Muscle layer of duodenum (tissue), 2 donors: ENCODE measurements at regions not wholly inside any gene's neighbourhood (a gene's known extent, or its start where the extent isn't known, plus 50 kb on each side); places are given as distances from the start of the nearest gene placed in this dataset.

Source experiments
- H3K27ac ChIP-seq: one replicate; pipeline ENCODE4 v1.7.0; 2013; ENCODE audit warnings: mild to moderate bottlenecking, low read length
- H3K27me3 ChIP-seq: one replicate; pipeline ENCODE4 v1.7.0; 2013; ENCODE audit warnings: low read depth, mild to moderate bottlenecking, control low read depth, low read length
- H3K36me3 ChIP-seq, 2 donors: one replicate each; pipeline ENCODE4 v1.7.0; 2013; ENCODE audit warnings: low read length in 2 of 2, control low read depth in 1 of 2, mild to moderate bottlenecking in 1 of 2; ENCODE audit not compliant: insufficient read depth in 2 of 2, control insufficient read depth in 1 of 2
- H3K4me1 ChIP-seq, 2 donors: one replicate each; pipeline ENCODE4 v1.7.0; 2013; ENCODE audit warnings: low read length in 2 of 2, mild to moderate bottlenecking in 2 of 2, control low read depth in 1 of 2, moderate library complexity in 1 of 2; ENCODE audit not compliant: insufficient read depth in 2 of 2, control insufficient read depth in 1 of 2
- H3K4me3 ChIP-seq, 2 donors: one replicate each; pipeline ENCODE4 v1.7.0; 2013; ENCODE audit warnings: low read length in 2 of 2, low read depth in 1 of 2, mild to moderate bottlenecking in 1 of 2
- H3K9me3 ChIP-seq, 2 donors: one replicate each; pipeline ENCODE4 v1.7.0; 2013; ENCODE audit warnings: low read length in 2 of 2, control low read depth in 1 of 2, mild to moderate bottlenecking in 1 of 2; ENCODE audit not compliant: control insufficient read depth in 1 of 2
- donor health status: healthy.

GRCh38 chr2:5791371-5791770, 99.2 kb downstream of the SOX11 start:
- Histone ChIP-seq H3K9me3 (peaks cover 0 to 17% of the 10 kb centered on the region in 2 donors), H3K36me3 (no peaks in the 10 kb centered on the region), H3K4me1 (no peaks in the 10 kb centered on the region), H3K4me3 (no peak overlapping the region), H3K27ac (no peak overlapping the region), H3K27me3 (no peaks in the 10 kb centered on the region)

DNA sequence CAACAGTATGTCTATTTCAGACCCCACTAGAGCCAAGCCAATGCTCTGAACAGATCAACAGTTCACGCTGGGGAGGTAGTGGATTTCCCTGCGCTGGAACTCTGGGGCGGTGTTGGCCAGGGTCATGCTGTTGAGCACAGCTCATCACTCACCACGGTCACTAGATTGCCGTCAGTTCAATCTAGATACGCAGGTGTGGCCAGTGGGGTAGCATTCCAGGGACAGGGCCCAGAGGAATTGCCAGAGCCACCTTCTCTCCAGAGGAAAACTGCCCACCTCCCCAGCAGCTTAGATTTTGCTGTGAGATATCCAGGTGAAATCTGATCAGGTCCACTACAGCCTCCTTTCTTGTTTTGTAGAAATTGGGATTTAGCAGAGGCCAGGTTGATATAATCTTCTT, 101.8 kb downstream of the SOX11 start:
- Histone ChIP-seq H3K9me3 (peaks cover 0 to 11% of the 10 kb centered on the region in 2 donors), H3K4me3 (no peak overlapping the region), H3K36me3 (no peaks in the 10 kb centered on the region), H3K27me3 (no peaks in the 10 kb centered on the region), H3K4me1 (no peaks in the 10 kb centered on the region), H3K27ac (no peak overlapping the region)

DNA sequence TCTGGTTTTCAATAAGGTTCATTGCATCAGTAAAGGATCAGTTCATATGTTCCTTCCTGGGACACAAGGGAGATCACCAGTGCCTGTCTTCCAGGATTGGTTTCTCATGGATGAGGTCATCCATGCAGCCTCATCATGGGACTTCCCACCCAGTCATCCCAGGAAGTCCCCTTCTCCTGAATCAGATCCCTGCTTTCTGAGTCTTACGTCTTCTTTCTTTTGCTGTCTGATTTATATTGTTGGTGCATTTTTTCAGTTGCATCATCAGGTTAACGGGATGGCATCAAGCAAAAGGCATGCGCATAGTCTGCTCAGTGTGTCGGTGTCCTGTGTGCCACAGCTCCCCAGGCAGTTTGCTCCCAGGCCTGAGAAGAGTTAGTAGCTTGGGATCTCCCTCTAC, 105.9 kb downstream of the SOX11 start:
- Histone ChIP-seq H3K27me3 (no peaks in the 10 kb centered on the region), H3K36me3 (no peaks in the 10 kb centered on the region), H3K4me3 (no peak overlapping the region), H3K4me1 (no peaks in the 10 kb centered on the region), H3K27ac (no peak overlapping the region), H3K9me3 (peaks cover 0 to 9% of the 10 kb centered on the region in 2 donors)

DNA sequence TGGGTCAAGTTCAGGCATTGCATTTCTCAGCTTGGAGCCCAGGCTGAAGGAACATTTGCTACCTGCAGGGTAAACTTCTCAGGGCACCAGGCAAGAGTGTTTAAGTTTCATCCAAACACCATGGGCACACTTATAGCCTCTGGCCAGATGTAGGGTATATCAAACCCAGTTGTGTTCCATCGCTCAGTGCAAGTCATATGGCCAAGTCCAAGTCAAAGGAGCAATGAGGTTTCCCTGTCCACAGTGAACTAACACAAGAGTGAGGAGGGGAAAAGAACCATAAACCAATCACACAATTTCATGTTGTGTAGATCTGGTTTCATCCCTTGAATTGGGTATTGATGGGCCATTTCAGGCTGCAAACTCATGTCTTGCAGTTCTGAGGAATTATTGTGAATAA, 107.2 kb downstream of the SOX11 start:
- no peak overlapping the region for H3K4me3 ChIP-seq
- H3K27me3 ChIP-seq, result no peaks in the 10 kb centered on the region
- no peaks in the 10 kb centered on the region for H3K4me1 ChIP-seq
- no peak overlapping the region for H3K27ac ChIP-seq
- H3K36me3 ChIP-seq, result no peaks in the 10 kb centered on the region
- peaks cover 0 to 9% of the 10 kb centered on the region in 2 donors for H3K9me3 ChIP-seq

GRCh38 chr2:5803547-5803946, 111.4 kb downstream of the SOX11 start:
- no peaks in the 10 kb centered on the region for H3K4me1 ChIP-seq
- no peak overlapping the region for H3K27ac ChIP-seq

GRCh38 chr2:5818961-5819600, 126.9 kb downstream of the SOX11 start:
- H3K4me3 ChIP-seq, result no peak overlapping the region
- H3K4me1 ChIP-seq, result no peaks in the 10 kb centered on the region
- no peak overlapping the region for H3K27ac ChIP-seq
- no peaks in the 10 kb centered on the region for H3K27me3 ChIP-seq
- no peaks in the 10 kb centered on the region for H3K9me3 ChIP-seq
- H3K36me3 ChIP-seq, result no peaks in the 10 kb centered on the region

More at GRCh38 chr2:5803547-5803946, 111.4 kb downstream of the SOX11 start:
- Histone ChIP-seq H3K36me3 (no peaks in the 10 kb centered on the region), H3K27me3 (no peaks in the 10 kb centered on the region), H3K4me3 (no peak overlapping the region), H3K9me3 (peaks cover 0 to 5% of the 10 kb centered on the region in 2 donors)

DNA sequence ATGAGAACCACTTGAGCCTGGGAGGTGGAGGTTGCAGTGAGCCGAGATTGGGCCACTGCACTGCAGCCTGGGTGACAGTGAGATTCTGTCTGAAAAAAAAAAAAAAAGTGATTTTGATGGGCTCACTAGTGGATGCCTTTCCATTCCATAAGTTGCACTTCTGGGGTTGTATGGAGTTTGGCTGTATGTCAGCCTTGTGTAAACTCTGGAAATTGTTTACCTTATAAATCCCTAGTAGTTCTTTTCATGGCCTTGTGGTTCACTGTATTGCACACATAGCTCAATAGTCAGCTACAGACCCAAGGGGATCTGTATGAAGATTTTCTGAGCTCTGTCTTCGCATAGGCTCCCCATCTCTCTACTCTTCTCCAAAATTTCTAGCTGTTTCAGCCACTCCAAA, 131.9 kb downstream of the SOX11 start:
- Histone ChIP-seq H3K27me3 (no peaks in the 10 kb centered on the region), H3K9me3 (no peaks in the 10 kb centered on the region), H3K36me3 (no peaks in the 10 kb centered on the region), H3K4me1 (no peaks in the 10 kb centered on the region), H3K4me3 (no peak overlapping the region), H3K27ac (no peak overlapping the region)

DNA sequence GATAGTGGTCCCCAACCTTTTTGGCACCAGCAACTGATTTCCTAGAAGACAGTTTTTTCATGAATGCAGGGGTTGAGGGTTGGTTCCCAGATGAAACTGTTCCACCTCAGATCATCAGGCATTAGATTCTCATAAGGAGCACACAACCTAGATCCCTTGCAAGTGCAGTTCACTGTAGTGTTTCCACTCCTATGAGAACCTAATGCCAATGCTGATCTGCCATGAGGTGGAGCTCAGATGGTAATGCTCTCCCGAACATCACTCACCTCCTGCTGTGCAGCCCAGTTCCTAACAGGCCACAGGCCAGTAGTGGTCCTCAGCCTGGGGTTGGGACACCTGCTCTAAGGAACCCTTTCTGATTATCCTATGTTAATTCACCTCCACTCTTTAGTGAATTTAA, 133.5 kb downstream of the SOX11 start:
- Histone ChIP-seq H3K36me3 (no peaks in the 10 kb centered on the region), H3K27ac (no peak overlapping the region), H3K4me1 (no peaks in the 10 kb centered on the region), H3K4me3 (no peak overlapping the region), H3K9me3 (no peaks in the 10 kb centered on the region), H3K27me3 (no peaks in the 10 kb centered on the region)

GRCh38 chr2:5826979-5827655, 134.9 kb downstream of the SOX11 start:
- H3K9me3 ChIP-seq, result no peaks in the 10 kb centered on the region
- no peaks in the 10 kb centered on the region for H3K4me1 ChIP-seq
- H3K4me3 ChIP-seq, result no peak overlapping the region
- no peak overlapping the region for H3K27ac ChIP-seq
- H3K27me3 ChIP-seq, result no peaks in the 10 kb centered on the region
- no peaks in the 10 kb centered on the region for H3K36me3 ChIP-seq

DNA sequence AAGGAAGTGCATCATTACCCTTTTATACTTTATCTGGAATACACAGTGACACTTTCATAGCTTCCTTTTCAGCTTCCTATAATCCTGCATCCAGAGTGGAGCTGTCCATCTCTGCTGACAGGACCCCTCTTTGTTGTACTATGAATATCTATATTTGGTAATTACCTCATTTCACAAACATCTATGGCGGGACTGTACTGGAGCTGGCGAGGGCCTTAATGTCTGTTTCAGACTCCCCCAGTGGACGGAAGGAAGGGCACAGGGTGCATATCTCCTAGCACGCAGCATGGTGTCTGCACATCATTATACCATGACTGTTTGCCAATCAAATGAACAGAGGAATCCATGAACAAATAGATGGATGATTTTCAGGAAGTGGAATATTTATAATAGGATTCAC, 142.3 kb downstream of the SOX11 start:
- Histone ChIP-seq H3K4me3 (no peak overlapping the region), H3K36me3 (no peaks in the 10 kb centered on the region), H3K9me3 (no peaks in the 10 kb centered on the region), H3K27ac (no peak overlapping the region), H3K27me3 (no peaks in the 10 kb centered on the region), H3K4me1 (no peaks in the 10 kb centered on the region)

DNA sequence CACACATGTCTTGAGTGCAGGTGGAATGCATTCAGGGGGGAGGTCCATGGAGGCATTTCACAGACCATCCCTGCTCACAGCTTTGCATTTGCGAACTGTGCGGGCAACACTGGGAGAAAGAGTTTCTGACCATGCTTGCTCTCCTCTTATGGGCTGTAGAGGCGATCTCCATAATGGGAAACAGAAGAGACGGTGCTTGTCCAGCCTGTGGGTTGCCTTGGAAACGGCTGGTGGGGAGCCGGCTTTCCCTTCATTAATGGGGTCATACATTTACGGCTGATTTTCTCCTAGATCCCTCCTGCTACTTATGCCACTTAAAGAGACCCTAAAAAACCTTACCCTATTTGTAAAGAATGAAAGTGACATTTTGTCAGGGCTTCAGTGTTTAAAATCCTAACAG, 147.4 kb downstream of the SOX11 start:
- Histone ChIP-seq H3K27ac (no peak overlapping the region), H3K9me3 (no peaks in the 10 kb centered on the region), H3K4me3 (no peak overlapping the region), H3K36me3 (no peaks in the 10 kb centered on the region), H3K4me1 (no peaks in the 10 kb centered on the region), H3K27me3 (no peaks in the 10 kb centered on the region)

DNA sequence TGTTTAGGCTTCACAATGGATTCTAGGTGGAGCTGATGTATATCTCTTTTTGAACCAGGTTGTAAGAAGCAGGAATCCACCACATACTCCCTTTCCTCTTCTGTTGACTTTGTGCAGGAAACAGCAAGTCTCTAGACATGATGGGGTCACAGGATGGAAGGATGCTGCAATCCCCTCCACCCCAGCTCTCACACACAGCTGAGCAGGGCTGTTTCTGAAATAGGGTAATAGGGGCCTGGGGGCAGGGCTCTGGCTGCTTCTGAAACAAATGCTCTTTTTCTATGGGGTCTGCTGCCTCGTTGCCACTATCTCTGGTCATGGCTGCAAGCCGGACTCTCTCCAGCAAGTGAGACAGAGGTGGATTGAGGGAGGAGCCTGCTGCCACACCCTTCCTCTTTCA, 148.9 kb downstream of the SOX11 start:
- Histone ChIP-seq H3K9me3 (no peaks in the 10 kb centered on the region), H3K4me1 (no peaks in the 10 kb centered on the region), H3K36me3 (no peaks in the 10 kb centered on the region), H3K27me3 (no peaks in the 10 kb centered on the region), H3K27ac (no peak overlapping the region), H3K4me3 (no peak overlapping the region)
